H1 (cell line): ENCODE measurements at regions not wholly inside any gene's neighbourhood (a gene's known extent, or its start where the extent isn't known, plus 50 kb on each side); places are given as distances from the start of the nearest gene placed in this dataset.

Experiments
- BACH1 ChIP-seq: IDR thresholded peaks from 2 replicates; pipeline ENCODE4 v1.6.1; 2012; ENCODE audit warnings: low read length, improper control_type of control experiment
- YY1 ChIP-seq: IDR thresholded peaks from 2 replicates; pipeline ENCODE4 v1.6.1; 2011; ENCODE audit warnings: low read depth, mild to moderate bottlenecking, low read length

GRCh38 chr1:187790724-187791123 lies 962.0 kb downstream of the PLA2G4A start (continued):
- TF ChIP-seq YY1 (no peak), BACH1 (no peak)
